ENCODE measurements at regions not wholly inside any gene's neighbourhood (a gene's known extent, or its start where the extent isn't known, plus 50 kb on each side); places are given as distances from the start of the nearest gene placed in this dataset.

DNA sequence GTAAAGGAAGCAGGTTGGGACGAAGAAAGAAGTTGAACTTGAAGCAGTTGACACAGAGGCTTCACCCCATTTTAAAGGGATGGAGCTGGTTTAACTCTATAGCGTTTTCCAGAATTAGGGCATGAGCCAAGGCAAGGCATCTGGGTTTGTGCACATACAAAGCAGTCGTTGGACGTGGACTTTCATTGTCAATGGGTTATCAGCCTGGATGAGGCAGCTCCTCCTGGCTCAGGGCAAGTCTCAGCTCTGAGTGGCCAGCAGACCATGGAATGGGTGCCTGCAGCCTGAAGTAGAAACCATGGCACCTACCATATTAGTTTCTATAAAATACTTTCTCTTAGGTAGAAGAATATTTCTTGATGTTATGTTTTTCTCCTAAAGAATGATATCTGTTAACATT, 163.8 kb upstream of the KCNK2 start:
- H3K27me3 Mint-ChIP-seq (ENCODE audit: low read depth): peaks cover 3% of the 10 kb centered on the region
- H3K36me3 Mint-ChIP-seq (ENCODE audit: low read depth): no peaks in the 10 kb centered on the region
- TF ChIP-seq, protein P1, sequence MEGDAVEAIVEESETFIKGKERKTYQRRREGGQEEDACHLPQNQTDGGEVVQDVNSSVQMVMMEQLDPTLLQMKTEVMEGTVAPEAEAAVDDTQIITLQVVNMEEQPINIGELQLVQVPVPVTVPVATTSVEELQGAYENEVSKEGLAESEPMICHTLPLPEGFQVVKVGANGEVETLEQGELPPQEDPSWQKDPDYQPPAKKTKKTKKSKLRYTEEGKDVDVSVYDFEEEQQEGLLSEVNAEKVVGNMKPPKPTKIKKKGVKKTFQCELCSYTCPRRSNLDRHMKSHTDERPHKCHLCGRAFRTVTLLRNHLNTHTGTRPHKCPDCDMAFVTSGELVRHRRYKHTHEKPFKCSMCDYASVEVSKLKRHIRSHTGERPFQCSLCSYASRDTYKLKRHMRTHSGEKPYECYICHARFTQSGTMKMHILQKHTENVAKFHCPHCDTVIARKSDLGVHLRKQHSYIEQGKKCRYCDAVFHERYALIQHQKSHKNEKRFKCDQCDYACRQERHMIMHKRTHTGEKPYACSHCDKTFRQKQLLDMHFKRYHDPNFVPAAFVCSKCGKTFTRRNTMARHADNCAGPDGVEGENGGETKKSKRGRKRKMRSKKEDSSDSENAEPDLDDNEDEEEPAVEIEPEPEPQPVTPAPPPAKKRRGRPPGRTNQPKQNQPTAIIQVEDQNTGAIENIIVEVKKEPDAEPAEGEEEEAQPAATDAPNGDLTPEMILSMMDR (IDR thresholded peaks at IDR 0.05): no peak
- no peak for DNase-seq (ENCODE audit: low spot score)
- H3K4me3 Mint-ChIP-seq (ENCODE audit: unreplicated experiment): no peak overlapping the region
- H3K4me1 Mint-ChIP-seq (ENCODE audit: low read depth): no peaks in the 10 kb centered on the region
- H3K9me3 Mint-ChIP-seq (ENCODE audit: low read depth): no peaks in the 10 kb centered on the region
- H3K27ac Mint-ChIP-seq (ENCODE audit: unreplicated experiment): no peak overlapping the region

DNA sequence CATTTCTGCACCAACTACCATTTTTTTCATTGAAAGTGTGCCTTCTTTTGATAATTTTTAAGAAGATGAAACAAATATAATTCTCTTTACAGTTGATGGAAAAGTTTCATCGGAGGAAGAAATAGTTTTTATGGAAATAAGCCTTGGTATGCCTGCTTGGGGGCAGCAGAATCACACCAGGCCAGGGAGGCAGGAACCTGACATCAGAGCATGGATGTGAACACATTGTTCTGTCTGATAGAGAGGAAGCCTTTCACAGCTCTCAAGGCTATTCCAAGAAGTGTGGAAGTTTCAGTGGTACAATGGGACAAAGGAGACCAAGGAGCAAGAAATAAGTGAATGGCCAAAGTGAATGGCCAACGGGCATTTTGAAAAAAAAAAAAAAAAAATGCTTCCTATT, 162.2 kb upstream of the KCNK2 start:
- no peak overlapping the region for H3K27ac Mint-ChIP-seq (ENCODE audit: unreplicated experiment)
- no peaks in the 10 kb centered on the region for H3K36me3 Mint-ChIP-seq (ENCODE audit: low read depth)
- no peaks in the 10 kb centered on the region for H3K4me1 Mint-ChIP-seq (ENCODE audit: low read depth)

DNA sequence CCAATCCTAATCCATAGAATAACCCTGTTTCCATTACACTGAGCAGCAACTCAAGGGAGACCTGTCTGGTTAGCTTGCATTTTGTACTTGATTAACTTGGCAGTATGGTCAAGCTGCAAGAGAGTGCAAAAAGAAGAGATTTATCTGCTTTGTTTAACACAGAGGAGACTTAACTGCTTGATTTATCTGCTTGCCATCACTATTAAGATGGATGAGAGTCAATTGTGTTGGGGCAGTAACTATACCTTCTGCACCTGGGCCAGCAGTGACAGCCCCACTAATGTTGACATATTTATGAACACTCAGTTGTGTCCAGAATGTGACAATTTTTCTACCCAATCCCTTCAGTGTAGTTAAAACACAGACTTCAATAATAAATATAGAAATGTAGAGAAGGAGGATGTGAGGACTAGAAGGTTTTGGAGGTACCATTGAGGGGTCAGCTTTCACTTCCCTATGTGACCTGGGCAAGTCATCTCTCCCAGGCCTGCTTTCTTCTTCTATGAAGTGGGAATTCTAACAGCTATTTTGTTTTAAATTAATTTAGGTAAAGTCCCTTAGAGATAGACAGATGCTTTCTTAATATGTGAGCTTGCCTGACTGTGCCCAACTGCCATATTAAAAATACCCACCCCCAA, 159.1 kb upstream of the KCNK2 start:
- Mint-ChIP-seq H3K27me3 (ENCODE audit: low read depth) (no peaks in the 10 kb centered on the region), H3K4me1 (ENCODE audit: low read depth) (no peaks in the 10 kb centered on the region), H3K9me3 (ENCODE audit: low read depth) (no peaks in the 10 kb centered on the region), H3K4me3 (ENCODE audit: unreplicated experiment) (no peak overlapping the region), H3K27ac (ENCODE audit: unreplicated experiment) (no peak overlapping the region), H3K36me3 (ENCODE audit: low read depth) (no peaks in the 10 kb centered on the region)
- TF ChIP-seq, protein P1 (IDR thresholded peaks at IDR 0.05): no peak
- DNase-seq (ENCODE audit: low spot score): no peak

More for the DNA sequence above, 162.2 kb upstream of the KCNK2 start:
- Mint-ChIP-seq H3K27me3 (ENCODE audit: low read depth) (no peaks in the 10 kb centered on the region), H3K9me3 (ENCODE audit: low read depth) (no peaks in the 10 kb centered on the region), H3K4me3 (ENCODE audit: unreplicated experiment) (no peak overlapping the region)
- DNase-seq (ENCODE audit: low spot score): no peak
- TF ChIP-seq, protein P1 (IDR thresholded peaks at IDR 0.05): no peak

DNA sequence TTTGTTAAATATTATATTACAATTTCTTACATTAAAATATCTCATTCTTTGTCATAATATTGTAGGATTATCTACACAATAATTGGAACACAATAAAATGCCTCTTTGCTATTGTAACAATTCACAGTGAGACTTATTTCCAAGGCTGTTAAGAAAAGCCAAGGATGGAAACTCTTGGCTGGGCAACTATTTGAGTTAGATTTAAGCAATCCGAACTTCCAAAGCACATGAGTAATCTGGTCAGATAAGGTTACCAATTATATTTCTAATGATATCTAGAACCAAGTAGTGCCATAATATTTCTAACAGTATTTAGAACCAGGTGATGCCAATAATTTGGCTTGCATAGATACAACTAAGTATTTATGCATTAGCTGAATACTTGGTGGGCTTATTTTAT, 154.7 kb upstream of the KCNK2 start:
- no peaks in the 10 kb centered on the region for H3K36me3 Mint-ChIP-seq (ENCODE audit: low read depth)
- DNase-seq (ENCODE audit: low spot score): no peak
- no peak overlapping the region for H3K4me3 Mint-ChIP-seq (ENCODE audit: unreplicated experiment)

DNA sequence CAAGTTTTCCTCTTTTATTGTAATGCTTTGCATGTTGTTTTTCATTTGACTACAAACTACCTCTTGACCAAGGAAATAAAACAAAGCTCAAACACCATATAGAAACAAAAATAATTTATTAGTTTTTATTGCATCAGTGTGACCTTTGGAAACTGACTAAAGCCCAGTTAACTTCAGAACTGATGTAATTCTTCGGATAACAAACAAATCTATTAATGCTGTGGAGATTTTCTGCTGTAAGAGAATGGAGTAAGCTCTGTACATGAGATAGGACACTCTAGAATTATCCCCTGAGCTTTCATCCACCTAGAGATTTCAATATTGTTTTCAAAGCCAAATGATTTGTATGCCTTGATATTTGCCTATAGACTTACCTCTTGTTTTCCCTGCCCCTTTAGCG, 154.0 kb upstream of the KCNK2 start:
- no peak overlapping the region for H3K4me3 Mint-ChIP-seq (ENCODE audit: unreplicated experiment)
- H3K27me3 Mint-ChIP-seq (ENCODE audit: low read depth): no peaks in the 10 kb centered on the region
- no peak for DNase-seq (ENCODE audit: low spot score)
- H3K36me3 Mint-ChIP-seq (ENCODE audit: low read depth): no peaks in the 10 kb centered on the region
- no peaks in the 10 kb centered on the region for H3K4me1 Mint-ChIP-seq (ENCODE audit: low read depth)
- H3K9me3 Mint-ChIP-seq (ENCODE audit: low read depth): peaks cover 3% of the 10 kb centered on the region
- TF ChIP-seq, protein P1 (IDR thresholded peaks at IDR 0.05): no peak
- H3K27ac Mint-ChIP-seq (ENCODE audit: unreplicated experiment): no peak overlapping the region

More for the DNA sequence above, 154.7 kb upstream of the KCNK2 start:
- H3K27ac Mint-ChIP-seq (ENCODE audit: unreplicated experiment): no peak overlapping the region
- H3K27me3 Mint-ChIP-seq (ENCODE audit: low read depth): no peaks in the 10 kb centered on the region
- peaks cover 3% of the 10 kb centered on the region for H3K9me3 Mint-ChIP-seq (ENCODE audit: low read depth)
- TF ChIP-seq, protein P1 (IDR thresholded peaks at IDR 0.05): no peak
- no peaks in the 10 kb centered on the region for H3K4me1 Mint-ChIP-seq (ENCODE audit: low read depth)

Measured in chondrocyte (in vitro differentiated cells).